Tibial artery (tissue), 4 donors: ENCODE measurements at regions not wholly inside any gene's neighbourhood (a gene's known extent, or its start where the extent isn't known, plus 50 kb on each side); places are given as distances from the start of the nearest gene placed in this dataset.

Experiments
- DNase-seq, 2 donors: peaks; one replicate each; pipeline ENCODE4 v3.0.0-alpha.2; 2019
- H3K27ac ChIP-seq, 2 donors: fragments of 200-600 bp; sonication (generic) in 1 of 2; 1 replicate in 1 of 2; 2 replicates in 1 of 2; pipeline ENCODE4 v1.5.1; 2018 to 2019; ENCODE audit warnings: mild to moderate bottlenecking in 1 of 2
- H3K27me3 ChIP-seq, 2 donors: fragments of 200-600 bp; sonication (generic) in 1 of 2; one replicate each; pipeline versions ENCODE4 v1.5.1 to v1.6.0; 2016 to 2019
- H3K36me3 ChIP-seq, 3 donors: fragments of 200-600 bp; sonication (generic) in 2 of 3; one replicate each; pipeline ENCODE4 v1.5.1; 2016 to 2019; ENCODE audit warnings: mild to moderate bottlenecking in 2 of 3
- H3K4me1 ChIP-seq, 4 donors: fragments of 200-600 bp; sonication (generic) in 2 of 4; 1 replicate in 3 of 4; 2 replicates in 1 of 4; pipeline ENCODE4 v1.5.1; 2016 to 2019
- H3K4me3 ChIP-seq, 2 donors: fragments of 200-600 bp; sonication (generic) in 1 of 2; 1 replicate in 1 of 2; 2 replicates in 1 of 2; pipeline ENCODE4 v1.5.1; 2018 to 2019; ENCODE audit warnings: mild to moderate bottlenecking in 2 of 2
- H3K9me3 ChIP-seq, 3 donors: fragments of 200-600 bp; sonication (generic) in 1 of 3; one replicate each; pipeline ENCODE4 v1.5.1; 2016 to 2019
- intact Hi-C: fragments of 100-400 bp; cut with DNase I; formaldehyde crosslinking; loops from one replicate; pipeline ENCODE4 v1.15.0; 2023; ENCODE audit warnings: low total_unique reads
- TF ChIP-seq, protein P1 (sequence below), 2 experiments: fragments of 200-600 bp in 1 of 2; fragments of 450-650 bp in 1 of 2; IDR thresholded peaks; one replicate each; pipeline ENCODE4 v1.5.1; 2017 to 2019; ENCODE audit warnings: antibody characterized with exemption in 2 of 2, mild to moderate bottlenecking in 1 of 2, moderate library complexity in 1 of 2

DNA sequence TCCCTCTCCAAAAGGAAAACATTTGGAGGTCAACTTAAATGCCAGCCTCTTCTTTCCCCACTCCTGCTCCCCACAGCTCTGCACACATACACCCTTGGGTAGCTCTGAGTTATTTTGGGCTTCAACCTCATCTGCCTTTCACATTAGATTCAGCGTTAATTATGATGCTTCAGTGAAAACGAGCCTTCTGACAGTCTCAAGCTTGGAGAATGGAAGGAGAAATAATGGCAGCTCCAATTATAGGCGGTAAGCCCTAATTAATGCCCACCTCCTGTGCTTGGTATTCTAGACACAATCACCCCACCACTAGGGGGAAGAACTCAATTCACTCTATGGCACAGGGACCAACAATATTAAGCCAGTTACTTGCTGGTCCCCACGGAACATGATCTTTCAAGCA, 397.9 kb downstream of the BRINP2 start:
- H3K4me3 ChIP-seq = no peak overlapping the region
- TF ChIP-seq, protein P1, sequence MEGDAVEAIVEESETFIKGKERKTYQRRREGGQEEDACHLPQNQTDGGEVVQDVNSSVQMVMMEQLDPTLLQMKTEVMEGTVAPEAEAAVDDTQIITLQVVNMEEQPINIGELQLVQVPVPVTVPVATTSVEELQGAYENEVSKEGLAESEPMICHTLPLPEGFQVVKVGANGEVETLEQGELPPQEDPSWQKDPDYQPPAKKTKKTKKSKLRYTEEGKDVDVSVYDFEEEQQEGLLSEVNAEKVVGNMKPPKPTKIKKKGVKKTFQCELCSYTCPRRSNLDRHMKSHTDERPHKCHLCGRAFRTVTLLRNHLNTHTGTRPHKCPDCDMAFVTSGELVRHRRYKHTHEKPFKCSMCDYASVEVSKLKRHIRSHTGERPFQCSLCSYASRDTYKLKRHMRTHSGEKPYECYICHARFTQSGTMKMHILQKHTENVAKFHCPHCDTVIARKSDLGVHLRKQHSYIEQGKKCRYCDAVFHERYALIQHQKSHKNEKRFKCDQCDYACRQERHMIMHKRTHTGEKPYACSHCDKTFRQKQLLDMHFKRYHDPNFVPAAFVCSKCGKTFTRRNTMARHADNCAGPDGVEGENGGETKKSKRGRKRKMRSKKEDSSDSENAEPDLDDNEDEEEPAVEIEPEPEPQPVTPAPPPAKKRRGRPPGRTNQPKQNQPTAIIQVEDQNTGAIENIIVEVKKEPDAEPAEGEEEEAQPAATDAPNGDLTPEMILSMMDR (IDR thresholded peaks at IDR 0.05) = no peak
- DNase-seq = no peak
- intact Hi-C loops = no loop called here
- H3K9me3 ChIP-seq = no peaks in the 10 kb centered on the region
- no peak overlapping the region for H3K27ac ChIP-seq
- no peaks in the 10 kb centered on the region for H3K36me3 ChIP-seq
- H3K27me3 ChIP-seq = no peaks in the 10 kb centered on the region
- H3K4me1 ChIP-seq = no peaks in the 10 kb centered on the region

DNA sequence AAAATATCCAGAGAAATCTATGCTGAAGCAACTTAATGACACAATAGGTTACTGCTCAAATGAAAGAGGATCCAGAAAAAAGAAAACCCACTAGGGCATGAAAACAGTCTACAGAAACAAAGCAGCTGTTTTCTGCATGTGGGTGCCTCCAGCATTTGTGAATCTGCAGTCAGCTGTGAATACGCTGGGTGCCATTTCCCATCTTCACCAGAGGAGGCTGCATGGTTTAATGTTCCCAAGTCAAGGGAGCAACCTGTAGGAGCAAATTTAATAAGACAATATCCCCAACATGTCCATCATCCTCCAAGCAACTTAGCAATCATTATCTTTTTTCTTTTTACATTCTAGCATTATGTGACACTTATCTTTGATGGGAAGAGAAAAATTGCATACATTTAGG, 396.6 kb downstream of the BRINP2 start:
- intact Hi-C loops = no loop called here

GRCh38 chr1:177566495-177566894, 395.7 kb downstream of the BRINP2 start:
- H3K36me3 ChIP-seq = no peaks in the 10 kb centered on the region
- no peaks in the 10 kb centered on the region for H3K4me1 ChIP-seq
- H3K9me3 ChIP-seq = no peaks in the 10 kb centered on the region
- DNase-seq = no peak
- intact Hi-C loops = no loop called here
- H3K4me3 ChIP-seq = no peak overlapping the region
- H3K27me3 ChIP-seq = no peaks in the 10 kb centered on the region
- no peak overlapping the region for H3K27ac ChIP-seq
- TF ChIP-seq, protein P1 (IDR thresholded peaks at IDR 0.05) = no peak

More for the DNA sequence above, 396.6 kb downstream of the BRINP2 start:
- DNase-seq = no peak
- no peaks in the 10 kb centered on the region for H3K4me1 ChIP-seq
- no peaks in the 10 kb centered on the region for H3K27me3 ChIP-seq
- no peak overlapping the region for H3K4me3 ChIP-seq
- H3K27ac ChIP-seq = no peak overlapping the region
- no peaks in the 10 kb centered on the region for H3K9me3 ChIP-seq
- no peaks in the 10 kb centered on the region for H3K36me3 ChIP-seq
- TF ChIP-seq, protein P1 (IDR thresholded peaks at IDR 0.05) = peak in 1 of 2 experiments; percentile 15

DNA sequence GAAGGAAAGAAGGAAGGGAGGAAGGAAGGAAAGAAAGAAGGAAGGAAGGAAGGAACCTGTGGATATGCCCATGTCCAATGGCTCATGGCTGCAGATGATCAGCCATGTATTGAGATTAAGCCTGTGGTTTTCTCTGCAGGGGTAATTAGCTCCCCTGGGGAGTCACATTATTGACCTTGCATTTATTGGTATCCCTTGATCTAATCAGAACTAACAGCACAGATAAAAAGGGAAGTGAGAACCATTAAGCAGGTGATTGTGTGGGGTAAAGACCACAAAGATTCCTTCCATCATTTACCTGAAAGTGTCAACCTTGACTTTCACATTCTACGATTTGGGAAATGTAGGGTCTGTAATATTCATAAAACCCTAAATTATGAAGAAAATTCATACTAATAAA, 390.7 kb downstream of the BRINP2 start:
- intact Hi-C loops = no loop called here

DNA sequence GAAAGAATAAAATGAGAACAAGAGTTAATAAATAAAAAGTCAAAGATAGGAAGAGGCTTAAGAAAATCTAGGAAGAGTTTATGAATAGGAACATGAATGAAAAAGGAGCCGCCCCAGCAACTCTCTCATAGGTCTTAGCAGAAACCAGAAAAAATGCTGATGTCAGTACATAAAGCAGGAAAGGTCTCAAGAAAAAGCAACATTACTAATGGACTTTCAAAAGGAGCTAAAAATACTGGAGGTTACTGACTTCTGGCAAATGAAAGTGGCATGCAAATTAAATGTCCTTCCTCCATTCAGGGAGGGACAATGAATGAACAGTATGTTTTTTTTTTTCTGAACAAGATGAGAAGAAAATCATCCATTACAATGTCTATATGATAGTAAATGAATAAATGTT, 387.6 kb downstream of the BRINP2 start:
- Histone ChIP-seq H3K4me1 (no peaks in the 10 kb centered on the region), H3K4me3 (no peak overlapping the region), H3K9me3 (peaks cover 0 to 19% (median 18%) of the 10 kb centered on the region in 3 donors), H3K27ac (no peak overlapping the region), H3K36me3 (no peaks in the 10 kb centered on the region), H3K27me3 (no peaks in the 10 kb centered on the region)
- no peak for DNase-seq
- TF ChIP-seq, protein P1 (IDR thresholded peaks at IDR 0.05) = no peak
- intact Hi-C loops = no loop called here

More for the DNA sequence above, 390.7 kb downstream of the BRINP2 start:
- Histone ChIP-seq H3K4me1 (no peaks in the 10 kb centered on the region), H3K27ac (no peak overlapping the region), H3K4me3 (no peak overlapping the region), H3K27me3 (no peaks in the 10 kb centered on the region), H3K36me3 (no peaks in the 10 kb centered on the region), H3K9me3 (peaks cover 0 to 5% (median 3%) of the 10 kb centered on the region in 3 donors)
- DNase-seq = no peak
- TF ChIP-seq, protein P1 (IDR thresholded peaks at IDR 0.05) = no peak

DNA sequence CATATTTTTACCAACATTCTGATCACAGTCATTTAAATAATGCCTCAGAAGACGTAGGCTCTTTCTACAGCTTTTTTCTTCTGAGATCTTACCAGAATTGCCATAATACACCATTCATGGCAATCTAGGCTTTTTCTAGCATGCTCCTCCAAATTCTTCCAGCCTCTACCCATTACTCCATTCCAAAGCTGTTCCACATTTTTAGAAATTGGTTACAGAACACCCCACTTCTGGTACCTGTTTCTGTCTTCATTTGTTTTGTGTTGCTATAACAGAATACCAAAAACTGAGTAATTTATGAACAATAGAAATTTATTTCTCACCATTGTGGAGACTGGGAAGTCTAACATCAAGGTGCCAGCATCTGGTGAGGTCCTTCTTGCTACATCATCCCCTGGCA, 385.4 kb downstream of the BRINP2 start:
- Histone ChIP-seq H3K4me1 (no peaks in the 10 kb centered on the region), H3K27ac (no peak overlapping the region), H3K36me3 (no peaks in the 10 kb centered on the region), H3K9me3 (peaks cover 0 to 19% (median 18%) of the 10 kb centered on the region in 3 donors), H3K4me3 (no peak overlapping the region), H3K27me3 (no peaks in the 10 kb centered on the region)
- TF ChIP-seq, protein P1 (IDR thresholded peaks at IDR 0.05) = no peak
- intact Hi-C loops = no loop called here
- no peak for DNase-seq
